GM12878 (cell line): ENCODE measurements at regions not wholly inside any gene's neighbourhood (a gene's known extent, or its start where the extent isn't known, plus 50 kb on each side); places are given as distances from the start of the nearest gene placed in this dataset.

Source experiments
- ATAC-seq: fragments of 200-7000 bp; cut with Tn5 transposase; 3 replicates; pipeline ENCODE4 v1.9.1; 2020; ENCODE audit warnings: mild to moderate bottlenecking, moderate library complexity
- BruUV-seq: library from RNA; stranded (reverse); fragments of 400-500 nt; replicated peaks from 2 replicates; lab custom pipeline; 2021; lab: Mats Ljungman, UMichigan
- CTCF ChIA-PET: fragments of 300-600 bp; sonication (Branson Sonifier 250); formaldehyde crosslinking; extraction: SDS; loops from one replicate; lab custom pipeline; 2021; ENCODE audit warnings: inconsistent platforms; lab: Yijun Ruan, JAX
- POLR2A ChIA-PET: fragments of 350-600 bp; formaldehyde crosslinking; extraction: SDS; loops from one replicate; lab custom pipeline; 2021; ENCODE audit warnings: inconsistent platforms; lab: Charles Lee
- RAD21 ChIA-PET: fragments of 300-600 bp; sonication (Branson Sonifier 250); formaldehyde crosslinking; loops from one replicate; lab custom pipeline; 2023; ENCODE audit warnings: antibody characterized with exemption; ENCODE audit not compliant: unreplicated experiment; lab: Charles Lee
- SMC1A ChIA-PET: fragments of 300-600 bp; sonication (Branson Sonifier 250); formaldehyde crosslinking; loops from one replicate; lab custom pipeline; 2023; ENCODE audit not compliant: unreplicated experiment, uncharacterized antibody; lab: Charles Lee
- DNase-seq: peaks from one replicate; pipeline ENCODE4 v3.0.0-alpha.2; 2011; ENCODE audit warnings: low read depth, low spot score
- FAIRE-seq: peaks from 3 replicates; lab custom pipeline; 2011; peaks lifted over from hg19 to GRCh38; lab: Jason Lieb, UNC
- H2AFZ ChIP-seq: 2 replicates; pipeline ENCODE4 v1.6.0; 2011; ENCODE audit warnings: low read depth, low read length, control low read depth; ENCODE audit not compliant: control insufficient read depth
- H3K27ac ChIP-seq: 2 replicates; pipeline ENCODE4 v1.5.1; 2011; ENCODE audit warnings: control low read depth; ENCODE audit not compliant: control insufficient read depth, insufficient read depth
- H3K27me3 ChIP-seq, 2 experiments: replicated peaks in 1 of 2; 2 replicates each; pipeline versions ENCODE4 v1.6.0 to v1.6.1; 2011; ENCODE audit warnings: low read length in 1 of 2; ENCODE audit not compliant: control insufficient read depth in 2 of 2, insufficient read depth in 2 of 2
- H3K36me3 ChIP-seq, 2 experiments: 2 replicates each; pipeline ENCODE4 v1.5.1; 2011; ENCODE audit warnings: low read length in 1 of 2; ENCODE audit not compliant: control insufficient read depth in 2 of 2, insufficient read depth in 2 of 2
- H3K4me1 ChIP-seq: 2 replicates; pipeline ENCODE4 v1.6.1; 2011; ENCODE audit warnings: mild to moderate bottlenecking, low read length, moderate library complexity, mixed read lengths; ENCODE audit not compliant: control insufficient read depth, insufficient read depth
- H3K4me2 ChIP-seq: 2 replicates; pipeline ENCODE4 v1.6.0; 2011; ENCODE audit warnings: control low read depth; ENCODE audit not compliant: control insufficient read depth, insufficient read depth
- H3K4me3 ChIP-seq: fragments of 200-600 bp; sonication (generic); 2 replicates; pipeline ENCODE4 v1.5.1; 2016
- H3K79me2 ChIP-seq: 2 replicates; pipeline ENCODE4 v1.6.0; 2011; ENCODE audit warnings: low read length; ENCODE audit not compliant: control insufficient read depth, insufficient read depth
- H3K9ac ChIP-seq: 2 replicates; pipeline ENCODE4 v1.8.0; 2011; ENCODE audit warnings: low read length, control low read depth, mixed read lengths; ENCODE audit not compliant: control insufficient read depth, insufficient read depth
- H3K9me3 ChIP-seq: replicated peaks from 3 replicates; pipeline ENCODE4 v1.5.1; 2011; ENCODE audit warnings: mild to moderate bottlenecking, low read length; ENCODE audit not compliant: control insufficient read depth, insufficient read depth
- H4K20me1 ChIP-seq: 2 replicates; pipeline ENCODE4 v1.6.0; 2011; ENCODE audit not compliant: control insufficient read depth, insufficient read depth
- BMI1 ChIP-seq: fragments of 450-650 bp; IDR thresholded peaks from 2 replicates; pipeline ENCODE4 v1.6.1; 2016; ENCODE audit warnings: mild to moderate bottlenecking, moderate library complexity, borderline replicate concordance
- CHD2 ChIP-seq: IDR thresholded peaks from 2 replicates; pipeline ENCODE4 v1.6.1; 2011; ENCODE audit warnings: low read depth, low read length, improper control_type of control experiment, borderline replicate concordance
- EED ChIP-seq: sonication (generic); IDR thresholded peaks from 2 replicates; pipeline ENCODE4 v1.6.1; 2016; ENCODE audit warnings: antibody characterized with exemption, low read depth
- ESRRA ChIP-seq: IDR thresholded peaks from 2 replicates; pipeline ENCODE4 v1.6.1; 2012; ENCODE audit warnings: mild to moderate bottlenecking, low read length, improper control_type of control experiment
- FOXK2 ChIP-seq: fragments of 450-650 bp; IDR thresholded peaks from 2 replicates; pipeline ENCODE4 v1.6.1; 2017; ENCODE audit warnings: mild to moderate bottlenecking, moderate library complexity
- GATAD2B ChIP-seq: fragments of 450-650 bp; conservative IDR thresholded peaks from 2 replicates; pipeline ENCODE4 v1.6.1; 2017; ENCODE audit warnings: low read depth, mild to moderate bottlenecking, moderate library complexity
- JUNB ChIP-seq: IDR thresholded peaks from 2 replicates; pipeline ENCODE4 v1.6.1; 2016; ENCODE audit warnings: antibody characterized with exemption, mild to moderate bottlenecking
- MYB ChIP-seq: fragments of 150-350 bp; IDR thresholded peaks from 2 replicates; pipeline ENCODE4 v1.6.1; 2014; ENCODE audit warnings: mild to moderate bottlenecking, low read depth, low read length, borderline replicate concordance
- RAD21 ChIP-seq: IDR thresholded peaks from 2 replicates; pipeline ENCODE4 v1.6.1; 2011; ENCODE audit warnings: mild to moderate bottlenecking, low read depth, low read length, moderate library complexity; ENCODE audit not compliant: insufficient read depth
- TCF7 ChIP-seq: IDR thresholded peaks from 2 replicates; pipeline ENCODE4 v1.6.1; 2014; ENCODE audit warnings: antibody characterized with exemption, borderline replicate concordance
- WGBS: methylation state at CpG from one replicate; pipeline ENCODE4 v1.1.6; 2016; ENCODE audit warnings: low lambda C conversion rate; ENCODE audit not compliant: insufficient replicate concordance, insufficient coverage; ENCODE audit errors: missing lambda C conversion rate; 5-methylcytosine and 5-hydroxymethylcytosine counted together
- in situ Hi-C: fragments of 300-500 bp; cut with MboI; formaldehyde crosslinking; loops from 9 replicates; pipeline ENCODE4 v1.14.3; 2018; ENCODE audit warnings: mixed read lengths
- intact Hi-C: fragments of 100-400 bp; cut with micrococcal nuclease; formaldehyde crosslinking; loops from one replicate; pipeline ENCODE4 v1.14.2; 2022; ENCODE audit not compliant: unreplicated experiment
- TF ChIP-seq, protein P1 (sequence below): fragments of 150-350 bp; IDR thresholded peaks from 2 replicates; pipeline ENCODE4 v1.6.1; 2014; ENCODE audit warnings: mild to moderate bottlenecking, low read depth, low read length
- TF ChIP-seq, protein P2 (sequence below): IDR thresholded peaks from 2 replicates; pipeline ENCODE4 v1.6.1; 2012; ENCODE audit warnings: low read depth, low read length, improper control_type of control experiment

GRCh38 chr4:38315286-38315685, 348.7 kb upstream of the KLF3 start:
- ChIA-PET POLR2A (interaction anchor here (0.6 to 0.8 kb wide), 3 partner anchors 13 to 247 kb away, joined by 3 read pairs; no protein-coding TSS in a partner anchor), CTCF (interaction anchor here (4.8 kb wide), 1 partner anchor 135 kb away, joined by 27 read pairs; no protein-coding TSS in a partner anchor), RAD21 (interaction anchor here (2.4 kb wide), 1 partner anchor 360 kb away, joined by 9 read pairs; no protein-coding TSS in a partner anchor), SMC1A (interaction anchor here (0.8 to 1.7 kb wide), 8 partner anchors 10 to 361 kb away, joined by 3 to 7 read pairs (median 4); no protein-coding TSS in a partner anchor)
- H3K4me1 ChIP-seq = peaks cover 41% of the 10 kb centered on the region
- ATAC-seq (no peak), FAIRE-seq (no peak), DNase-seq (no peak)
- intact Hi-C loops (loop anchor here (5.0 to 10.0 kb wide), 2 partner anchors 207 to 420 kb away; partner anchors contain the start of gene TBC1D1), in situ Hi-C loops (loop anchor here (5.0 to 25.0 kb wide), 4 partner anchors 133 to 547 kb away; partner anchors contain the start of genes FAM114A1 and TLR6)
- H3K4me3 ChIP-seq = no peak overlapping the region
- H4K20me1 ChIP-seq = no peaks in the 10 kb centered on the region
- H3K27ac ChIP-seq = no peak overlapping the region
- no peaks in the 10 kb centered on the region for H3K9me3 ChIP-seq
- WGBS = 89% methylated on average over 5 of the region's 5 CpGs
- no peaks in the 10 kb centered on the region for H3K36me3 ChIP-seq
- no peak overlapping the region for H3K4me2 ChIP-seq
- H2AFZ ChIP-seq = no peak overlapping the region
- BruUV-seq = no TSS peak
- H3K9ac ChIP-seq = no peak overlapping the region
- TF ChIP-seq, protein P1, sequence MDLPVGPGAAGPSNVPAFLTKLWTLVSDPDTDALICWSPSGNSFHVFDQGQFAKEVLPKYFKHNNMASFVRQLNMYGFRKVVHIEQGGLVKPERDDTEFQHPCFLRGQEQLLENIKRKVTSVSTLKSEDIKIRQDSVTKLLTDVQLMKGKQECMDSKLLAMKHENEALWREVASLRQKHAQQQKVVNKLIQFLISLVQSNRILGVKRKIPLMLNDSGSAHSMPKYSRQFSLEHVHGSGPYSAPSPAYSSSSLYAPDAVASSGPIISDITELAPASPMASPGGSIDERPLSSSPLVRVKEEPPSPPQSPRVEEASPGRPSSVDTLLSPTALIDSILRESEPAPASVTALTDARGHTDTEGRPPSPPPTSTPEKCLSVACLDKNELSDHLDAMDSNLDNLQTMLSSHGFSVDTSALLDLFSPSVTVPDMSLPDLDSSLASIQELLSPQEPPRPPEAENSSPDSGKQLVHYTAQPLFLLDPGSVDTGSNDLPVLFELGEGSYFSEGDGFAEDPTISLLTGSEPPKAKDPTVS = no peak
- TF ChIP-seq FOXK2 (no peak), RAD21 (no peak), GATAD2B (no peak), CHD2 (no peak), BMI1 (no peak), MYB (no peak), ESRRA (no peak), EED (no peak), JUNB (no peak), TCF7 (no peak)
- TF ChIP-seq, protein P2, sequence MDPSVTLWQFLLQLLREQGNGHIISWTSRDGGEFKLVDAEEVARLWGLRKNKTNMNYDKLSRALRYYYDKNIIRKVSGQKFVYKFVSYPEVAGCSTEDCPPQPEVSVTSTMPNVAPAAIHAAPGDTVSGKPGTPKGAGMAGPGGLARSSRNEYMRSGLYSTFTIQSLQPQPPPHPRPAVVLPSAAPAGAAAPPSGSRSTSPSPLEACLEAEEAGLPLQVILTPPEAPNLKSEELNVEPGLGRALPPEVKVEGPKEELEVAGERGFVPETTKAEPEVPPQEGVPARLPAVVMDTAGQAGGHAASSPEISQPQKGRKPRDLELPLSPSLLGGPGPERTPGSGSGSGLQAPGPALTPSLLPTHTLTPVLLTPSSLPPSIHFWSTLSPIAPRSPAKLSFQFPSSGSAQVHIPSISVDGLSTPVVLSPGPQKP = no peak
- H3K79me2 ChIP-seq = no peaks in the 10 kb centered on the region
- no peaks in the 10 kb centered on the region for H3K27me3 ChIP-seq
